ENCODE measurements at regions not wholly inside any gene's neighbourhood (a gene's known extent, or its start where the extent isn't known, plus 50 kb on each side); places are given as distances from the start of the nearest gene placed in this dataset.

GRCh38 chrX:43566170-43566569 is 89.9 kb upstream of the MAOA start:
- DNase-seq (ENCODE audit: insufficient read length, low spot score) (no peak), FAIRE-seq (no peak)

GRCh38 chrX:43573441-43574015 is 82.6 kb upstream of the MAOA start:
- FAIRE-seq, result no peak
- no peak for DNase-seq (ENCODE audit: insufficient read length, low spot score)
- no peak for TF ChIP-seq POLR2A (IDR thresholded peaks at IDR 0.05; ENCODE audit: low read depth, low read length)

More at GRCh38 chrX:43566170-43566569, 89.9 kb upstream of the MAOA start:
- no peak for TF ChIP-seq POLR2A (IDR thresholded peaks at IDR 0.05; ENCODE audit: low read depth, low read length)

- no peak for TF ChIP-seq POLR2A (IDR thresholded peaks at IDR 0.05; ENCODE audit: low read depth, low read length)
- FAIRE-seq, result no peak
These were observed 75.5 kb upstream of the MAOA start for GRCh38 chrX:43580621-43581020.

GRCh38 chrX:43581167-43581566 is 74.9 kb upstream of the MAOA start:
- no peak for FAIRE-seq
- no peak for TF ChIP-seq POLR2A (IDR thresholded peaks at IDR 0.05; ENCODE audit: low read depth, low read length)
- no peak for DNase-seq (ENCODE audit: insufficient read length, low spot score)

More at GRCh38 chrX:43580621-43581020, 75.5 kb upstream of the MAOA start:
- no peak for DNase-seq (ENCODE audit: insufficient read length, low spot score)

GRCh38 chrX:43581888-43582539 is 74.1 kb upstream of the MAOA start:
- no peak for FAIRE-seq

GRCh38 chrX:43582540-43582913 is 73.6 kb upstream of the MAOA start:
- DNase-seq (ENCODE audit: insufficient read length, low spot score), result no peak
- TF ChIP-seq POLR2A (IDR thresholded peaks at IDR 0.05; ENCODE audit: low read depth, low read length), result no peak
- no peak for FAIRE-seq

More at GRCh38 chrX:43581888-43582539, 74.1 kb upstream of the MAOA start:
- TF ChIP-seq POLR2A (IDR thresholded peaks at IDR 0.05; ENCODE audit: low read depth, low read length), result no peak
- no peak for DNase-seq (ENCODE audit: insufficient read length, low spot score)

GRCh38 chrX:43585922-43586321 is 70.2 kb upstream of the MAOA start:
- FAIRE-seq (no peak), DNase-seq (ENCODE audit: insufficient read length, low spot score) (no peak)
- TF ChIP-seq POLR2A (IDR thresholded peaks at IDR 0.05; ENCODE audit: low read depth, low read length), result no peak

- DNase-seq (ENCODE audit: insufficient read length, low spot score), result no peak
- TF ChIP-seq POLR2A (IDR thresholded peaks at IDR 0.05; ENCODE audit: low read depth, low read length), result no peak
- FAIRE-seq, result no peak
These were observed 69.3 kb upstream of the MAOA start for GRCh38 chrX:43586830-43587229.

- no peak for TF ChIP-seq POLR2A (IDR thresholded peaks at IDR 0.05; ENCODE audit: low read depth, low read length)
- no peak for DNase-seq (ENCODE audit: insufficient read length, low spot score)
- FAIRE-seq, result no peak
These were observed 66.4 kb upstream of the MAOA start for GRCh38 chrX:43589735-43590134.

- DNase-seq (ENCODE audit: insufficient read length, low spot score) (no peak), FAIRE-seq (no peak)
- TF ChIP-seq POLR2A (IDR thresholded peaks at IDR 0.05; ENCODE audit: low read depth, low read length), result no peak
These were observed 65.9 kb upstream of the MAOA start for GRCh38 chrX:43590150-43590549.

- no peak for FAIRE-seq
- TF ChIP-seq POLR2A (IDR thresholded peaks at IDR 0.05; ENCODE audit: low read depth, low read length), result no peak
- no peak for DNase-seq (ENCODE audit: insufficient read length, low spot score)
These were observed 63.5 kb upstream of the MAOA start for GRCh38 chrX:43592597-43592996.

GRCh38 chrX:43595931-43596330 is 60.2 kb upstream of the MAOA start:
- DNase-seq (ENCODE audit: insufficient read length, low spot score), result no peak
- no peak for FAIRE-seq
- no peak for TF ChIP-seq POLR2A (IDR thresholded peaks at IDR 0.05; ENCODE audit: low read depth, low read length)

GRCh38 chrX:43604753-43605152 is 51.3 kb upstream of the MAOA start:
- TF ChIP-seq POLR2A (IDR thresholded peaks at IDR 0.05; ENCODE audit: low read depth, low read length), result no peak
- DNase-seq (ENCODE audit: insufficient read length, low spot score), result no peak
- FAIRE-seq, result no peak

GRCh38 chrX:43605351-43605750 is 50.7 kb upstream of the MAOA start:
- DNase-seq (ENCODE audit: insufficient read length, low spot score) (no peak), FAIRE-seq (no peak)
- no peak for TF ChIP-seq POLR2A (IDR thresholded peaks at IDR 0.05; ENCODE audit: low read depth, low read length)

Measured in H54 (cell line).